H1 (cell line): ENCODE measurements at regions not wholly inside any gene's neighbourhood (a gene's known extent, or its start where the extent isn't known, plus 50 kb on each side); places are given as distances from the start of the nearest gene placed in this dataset.

Experiments used
- BRCA1 ChIP-seq: IDR thresholded peaks from 2 replicates; pipeline ENCODE4 v1.6.1; 2012; ENCODE audit warnings: low read depth, low read length, improper control_type of control experiment
- FOSL1 ChIP-seq: IDR thresholded peaks from 2 replicates; pipeline ENCODE4 v1.6.1; 2011; ENCODE audit warnings: mild to moderate bottlenecking, low read depth, low read length, moderate library complexity; ENCODE audit not compliant: insufficient read depth
- USF2 ChIP-seq: IDR thresholded peaks from 2 replicates; pipeline ENCODE4 v1.6.1; 2011; ENCODE audit warnings: low read length, improper control_type of control experiment

DNA sequence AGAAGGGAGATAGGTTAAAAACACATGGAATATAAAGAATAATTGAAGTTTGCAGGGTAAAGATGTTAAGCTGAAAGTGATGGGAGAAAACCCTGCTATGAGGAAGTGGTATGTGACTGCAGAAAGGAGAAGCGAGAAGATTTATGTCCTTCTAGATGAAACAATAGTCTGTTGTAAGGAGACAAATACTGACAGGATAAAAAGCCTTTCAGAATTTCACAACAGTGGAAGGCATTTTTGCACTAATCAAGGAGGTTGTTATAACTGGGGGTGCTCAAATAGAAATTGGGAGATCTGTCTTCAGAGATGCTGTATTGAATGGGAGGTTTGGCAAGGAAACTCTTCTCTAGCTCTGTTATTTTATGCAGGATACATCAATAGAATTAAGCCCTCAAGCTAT, 69.6 kb downstream of the NMUR2 start (continued):
- no peak for TF ChIP-seq USF2
- TF ChIP-seq BRCA1 = no peak
- TF ChIP-seq FOSL1 = no peak
